ENCODE measurements at regions not wholly inside any gene's neighbourhood (a gene's known extent, or its start where the extent isn't known, plus 50 kb on each side); places are given as distances from the start of the nearest gene placed in this dataset.

- no peak for DNase-seq (ENCODE audit: low read depth)
Measured at GRCh38 chr1:229064320-229065168, 206.4 kb upstream of the RAB4A start.

- DNase-seq (ENCODE audit: low read depth), result no peak
Measured at GRCh38 chr1:229065613-229066012, 205.3 kb upstream of the RAB4A start.

- DNase-seq (ENCODE audit: low read depth), result no peak
Measured at GRCh38 chr1:229066591-229066990, 204.3 kb upstream of the RAB4A start.

GRCh38 chr1:229067546-229067945 lies 203.4 kb upstream of the RAB4A start:
- DNase-seq (ENCODE audit: low read depth), result no peak

- no peak for DNase-seq (ENCODE audit: low read depth)
Measured at GRCh38 chr1:229068270-229068987, 202.5 kb upstream of the RAB4A start.

- DNase-seq (ENCODE audit: low read depth), result no peak
Measured at GRCh38 chr1:229069176-229069575, 201.7 kb upstream of the RAB4A start.

GRCh38 chr1:229070168-229070567 lies 200.7 kb upstream of the RAB4A start:
- no peak for DNase-seq (ENCODE audit: low read depth)

GRCh38 chr1:229073251-229073650 lies 197.7 kb upstream of the RAB4A start:
- DNase-seq (ENCODE audit: low read depth), result no peak

- DNase-seq (ENCODE audit: low read depth), result no peak
Measured at GRCh38 chr1:229075217-229075616, 195.7 kb upstream of the RAB4A start.

- no peak for DNase-seq (ENCODE audit: low read depth)
Measured at GRCh38 chr1:229075716-229076115, 195.2 kb upstream of the RAB4A start.

- no peak for DNase-seq (ENCODE audit: low read depth)
Measured at GRCh38 chr1:229076195-229076594, 194.7 kb upstream of the RAB4A start.

- no peak for DNase-seq (ENCODE audit: low read depth)
Measured at GRCh38 chr1:229079016-229079595, 191.8 kb upstream of the RAB4A start.

- DNase-seq (ENCODE audit: low read depth), result no peak
Measured at GRCh38 chr1:229080361-229080760, 190.6 kb upstream of the RAB4A start.

GRCh38 chr1:229085291-229085690 lies 185.6 kb upstream of the RAB4A start:
- DNase-seq (ENCODE audit: low read depth), result no peak

- no peak for DNase-seq (ENCODE audit: low read depth)
Measured at GRCh38 chr1:229086091-229086490, 184.8 kb upstream of the RAB4A start.

GRCh38 chr1:229086686-229087085 lies 184.2 kb upstream of the RAB4A start:
- no peak for DNase-seq (ENCODE audit: low read depth)

- no peak for DNase-seq (ENCODE audit: low read depth)
Measured at GRCh38 chr1:229087339-229087738, 183.6 kb upstream of the RAB4A start.

- no peak for DNase-seq (ENCODE audit: low read depth)
Measured at GRCh38 chr1:229087906-229088305, 183.0 kb upstream of the RAB4A start.

- no peak for DNase-seq (ENCODE audit: low read depth)
Measured at GRCh38 chr1:229088711-229089110, 182.2 kb upstream of the RAB4A start.

- no peak for DNase-seq (ENCODE audit: low read depth)
Measured at GRCh38 chr1:229089586-229090208, 181.2 kb upstream of the RAB4A start.

- DNase-seq (ENCODE audit: low read depth), result no peak
Measured at GRCh38 chr1:229091721-229092136, 179.2 kb upstream of the RAB4A start.

GRCh38 chr1:229092377-229093237 lies 178.3 kb upstream of the RAB4A start:
- DNase-seq (ENCODE audit: low read depth), result no peak

All from stimulated activated CD4-positive, alpha-beta T cell treated with anti-CD3 and anti-CD28 coated beads, Interleukin-2, amount 100 ng/mL, for 4 hours (primary cell).